Right lobe of liver (tissue), 6 donors: ENCODE measurements at regions not wholly inside any gene's neighbourhood (a gene's known extent, or its start where the extent isn't known, plus 50 kb on each side); places are given as distances from the start of the nearest gene placed in this dataset.

Source experiments
- ATAC-seq, 4 donors: fragments of 200-7000 bp; cut with Tn5 transposase; one replicate each; pipeline ENCODE4 v1.9.1; 2020; ENCODE audit warnings: mild to moderate bottlenecking in 4 of 4, moderate library complexity in 4 of 4
- DNase-seq, 3 donors: peaks; one replicate each; pipeline ENCODE4 v3.0.0-alpha.2; 2020
- H3K27ac ChIP-seq, 3 donors: fragments of 200-600 bp; one replicate each; pipeline ENCODE4 v1.8.0; 2022
- H3K27me3 ChIP-seq, 2 donors: fragments of 200-600 bp; one replicate each; pipeline ENCODE4 v1.8.0; 2022
- H3K36me3 ChIP-seq, 4 donors: fragments of 200-600 bp; sonication (generic) in 1 of 4; one replicate each; pipeline versions ENCODE4 v1.5.1 to v1.8.0; 2017 to 2022; ENCODE audit warnings: control low read depth in 1 of 4
- H3K4me1 ChIP-seq, 4 donors: fragments of 200-600 bp; sonication (generic) in 1 of 4; one replicate each; pipeline versions ENCODE4 v1.5.1 to v1.8.0; 2017 to 2022; ENCODE audit warnings: control low read depth in 1 of 4
- H3K4me3 ChIP-seq, 3 donors: fragments of 200-600 bp; one replicate each; pipeline ENCODE4 v1.8.0; 2022
- H3K9me3 ChIP-seq, 4 donors: fragments of 200-600 bp; sonication (generic) in 1 of 4; one replicate each; pipeline versions ENCODE4 v1.5.1 to v1.8.0; 2017 to 2022; ENCODE audit warnings: control low read depth in 1 of 4
- CTCF ChIP-seq, 4 donors: fragments of 200-600 bp in 3 of 4; fragments of 450-650 bp in 1 of 4; IDR thresholded peaks; one replicate each; pipeline versions ENCODE4 v1.5.1 to v1.8.0; 2016 to 2022; ENCODE audit warnings: antibody characterized with exemption in 4 of 4, mild to moderate bottlenecking in 2 of 4
- POLR2A ChIP-seq: fragments of 450-650 bp; IDR thresholded peaks from one replicate; pipeline ENCODE4 v1.6.1; 2017; ENCODE audit warnings: antibody characterized with exemption, mild to moderate bottlenecking
- WGBS: methylation state at CpG from one replicate; pipeline ENCODE4 v1.1.6; 2018; ENCODE audit warnings: low coverage, low lambda C conversion rate; ENCODE audit not compliant: insufficient coverage; ENCODE audit errors: missing lambda C conversion rate; 5-methylcytosine and 5-hydroxymethylcytosine counted together
- intact Hi-C, 2 donors: fragments of 100-400 bp; cut with DNase I; formaldehyde crosslinking; loops; one replicate each; pipeline versions ENCODE4 v1.11.2 to v1.14.1; 2022
- donor health status: DM: no; HTN: yes; CAD: no.
- donor health status: DM: no; HTN: no; CAD: no.
- donor health status: DM: no; HTN: no; CAD: no.
- donor health status: DM: no; HTN: yes; CAD: no.
- donor health status: DM: no; HTN: yes; CAD: no.

GRCh38 chr9:91141407-91141965, 220.2 kb downstream of the AUH start:
- no peaks in the 10 kb centered on the region for H3K4me1 ChIP-seq

GRCh38 chr9:91143162-91143561, 218.6 kb downstream of the AUH start:
- TF ChIP-seq CTCF (IDR thresholded peaks at IDR 0.05) (no peak), POLR2A (no peak)

More at GRCh38 chr9:91141407-91141965, 220.2 kb downstream of the AUH start:
- Histone ChIP-seq H3K36me3 (no peaks in the 10 kb centered on the region), H3K9me3 (no peaks in the 10 kb centered on the region), H3K27ac (no peak overlapping the region), H3K27me3 (no peaks in the 10 kb centered on the region), H3K4me3 (no peak overlapping the region)
- no peak for TF ChIP-seq CTCF (IDR thresholded peaks at IDR 0.05)
- no peak for TF ChIP-seq POLR2A
- no peak for ATAC-seq
- no peak for DNase-seq
- WGBS, result 70% methylated on average over 2 of the region's 3 CpGs
- intact Hi-C loops, result no loop called here

GRCh38 chr9:91143642-91144041, 218.1 kb downstream of the AUH start:
- no peak for TF ChIP-seq POLR2A
- no peak for TF ChIP-seq CTCF (IDR thresholded peaks at IDR 0.05)
- intact Hi-C loops, result no loop called here
- H3K36me3 ChIP-seq, result no peaks in the 10 kb centered on the region
- H3K9me3 ChIP-seq, result no peaks in the 10 kb centered on the region
- no peak overlapping the region for H3K4me3 ChIP-seq
- DNase-seq (no peak), ATAC-seq (no peak)
- H3K27me3 ChIP-seq, result no peaks in the 10 kb centered on the region
- no peaks in the 10 kb centered on the region for H3K4me1 ChIP-seq
- no peak overlapping the region for H3K27ac ChIP-seq
- WGBS, result 58% methylated on average over 2 of the region's 3 CpGs

More at GRCh38 chr9:91143162-91143561, 218.6 kb downstream of the AUH start:
- Histone ChIP-seq H3K36me3 (no peaks in the 10 kb centered on the region), H3K4me3 (no peak overlapping the region), H3K9me3 (no peaks in the 10 kb centered on the region), H3K27ac (no peak overlapping the region), H3K27me3 (no peaks in the 10 kb centered on the region), H3K4me1 (no peaks in the 10 kb centered on the region)
- WGBS, result 100% methylated on average over 2 of the region's 5 CpGs
- ATAC-seq (no peak), DNase-seq (no peak)
- intact Hi-C loops, result no loop called here

GRCh38 chr9:91144769-91145168, 216.9 kb downstream of the AUH start:
- no peak for ATAC-seq
- Histone ChIP-seq H3K27ac (no peak overlapping the region), H3K36me3 (no peaks in the 10 kb centered on the region), H3K4me1 (no peaks in the 10 kb centered on the region), H3K9me3 (no peaks in the 10 kb centered on the region), H3K4me3 (no peak overlapping the region), H3K27me3 (no peaks in the 10 kb centered on the region)
- 97% methylated on average over 3 of the region's 3 CpGs for WGBS
- DNase-seq, result no peak
- intact Hi-C loops, result no loop called here
- no peak for TF ChIP-seq CTCF (IDR thresholded peaks at IDR 0.05)
- no peak for TF ChIP-seq POLR2A

GRCh38 chr9:91145496-91145895, 216.2 kb downstream of the AUH start:
- Histone ChIP-seq H3K27ac (no peak overlapping the region), H3K36me3 (no peaks in the 10 kb centered on the region), H3K27me3 (no peaks in the 10 kb centered on the region), H3K9me3 (no peaks in the 10 kb centered on the region), H3K4me1 (no peaks in the 10 kb centered on the region), H3K4me3 (no peak overlapping the region)
- intact Hi-C loops, result no loop called here
- WGBS, result 89% methylated on average over 3 of the region's 4 CpGs
- no peak for ATAC-seq
- TF ChIP-seq POLR2A (no peak), CTCF (IDR thresholded peaks at IDR 0.05) (no peak)
- no peak for DNase-seq
